GM12878 (cell line): ENCODE measurements at regions not wholly inside any gene's neighbourhood (a gene's known extent, or its start where the extent isn't known, plus 50 kb on each side); places are given as distances from the start of the nearest gene placed in this dataset.

Experiments
- ATAC-seq: fragments of 200-7000 bp; cut with Tn5 transposase; 3 replicates; pipeline ENCODE4 v1.9.1; 2020; ENCODE audit warnings: mild to moderate bottlenecking, moderate library complexity
- BruUV-seq: library from RNA; stranded (reverse); fragments of 400-500 nt; replicated peaks from 2 replicates; lab custom pipeline; 2021; lab: Mats Ljungman, UMichigan
- CTCF ChIA-PET: fragments of 300-600 bp; sonication (Branson Sonifier 250); formaldehyde crosslinking; extraction: SDS; loops from one replicate; lab custom pipeline; 2021; ENCODE audit warnings: inconsistent platforms; lab: Yijun Ruan, JAX
- POLR2A ChIA-PET: fragments of 350-600 bp; formaldehyde crosslinking; extraction: SDS; loops from one replicate; lab custom pipeline; 2021; ENCODE audit warnings: inconsistent platforms; lab: Charles Lee
- RAD21 ChIA-PET: fragments of 300-600 bp; sonication (Branson Sonifier 250); formaldehyde crosslinking; loops from one replicate; lab custom pipeline; 2023; ENCODE audit warnings: antibody characterized with exemption; ENCODE audit not compliant: unreplicated experiment; lab: Charles Lee
- SMC1A ChIA-PET: fragments of 300-600 bp; sonication (Branson Sonifier 250); formaldehyde crosslinking; loops from one replicate; lab custom pipeline; 2023; ENCODE audit not compliant: unreplicated experiment, uncharacterized antibody; lab: Charles Lee
- DNase-seq: peaks from one replicate; pipeline ENCODE4 v3.0.0-alpha.2; 2011; ENCODE audit warnings: low read depth, low spot score
- FAIRE-seq: peaks from 3 replicates; lab custom pipeline; 2011; peaks lifted over from hg19 to GRCh38; lab: Jason Lieb, UNC
- H2AFZ ChIP-seq: 2 replicates; pipeline ENCODE4 v1.6.0; 2011; ENCODE audit warnings: low read depth, low read length, control low read depth; ENCODE audit not compliant: control insufficient read depth
- H3K27ac ChIP-seq: 2 replicates; pipeline ENCODE4 v1.5.1; 2011; ENCODE audit warnings: control low read depth; ENCODE audit not compliant: control insufficient read depth, insufficient read depth
- H3K27me3 ChIP-seq, 2 experiments: replicated peaks in 1 of 2; 2 replicates each; pipeline versions ENCODE4 v1.6.0 to v1.6.1; 2011; ENCODE audit warnings: low read length in 1 of 2; ENCODE audit not compliant: control insufficient read depth in 2 of 2, insufficient read depth in 2 of 2
- H3K36me3 ChIP-seq, 2 experiments: 2 replicates each; pipeline ENCODE4 v1.5.1; 2011; ENCODE audit warnings: low read length in 1 of 2; ENCODE audit not compliant: control insufficient read depth in 2 of 2, insufficient read depth in 2 of 2
- H3K4me1 ChIP-seq: 2 replicates; pipeline ENCODE4 v1.6.1; 2011; ENCODE audit warnings: mild to moderate bottlenecking, low read length, moderate library complexity, mixed read lengths; ENCODE audit not compliant: control insufficient read depth, insufficient read depth
- H3K4me2 ChIP-seq: 2 replicates; pipeline ENCODE4 v1.6.0; 2011; ENCODE audit warnings: control low read depth; ENCODE audit not compliant: control insufficient read depth, insufficient read depth
- H3K4me3 ChIP-seq: fragments of 200-600 bp; sonication (generic); 2 replicates; pipeline ENCODE4 v1.5.1; 2016
- H3K79me2 ChIP-seq: 2 replicates; pipeline ENCODE4 v1.6.0; 2011; ENCODE audit warnings: low read length; ENCODE audit not compliant: control insufficient read depth, insufficient read depth
- H3K9ac ChIP-seq: 2 replicates; pipeline ENCODE4 v1.8.0; 2011; ENCODE audit warnings: low read length, control low read depth, mixed read lengths; ENCODE audit not compliant: control insufficient read depth, insufficient read depth
- H3K9me3 ChIP-seq: replicated peaks from 3 replicates; pipeline ENCODE4 v1.5.1; 2011; ENCODE audit warnings: mild to moderate bottlenecking, low read length; ENCODE audit not compliant: control insufficient read depth, insufficient read depth
- H4K20me1 ChIP-seq: 2 replicates; pipeline ENCODE4 v1.6.0; 2011; ENCODE audit not compliant: control insufficient read depth, insufficient read depth
- FOXK2 ChIP-seq: fragments of 450-650 bp; IDR thresholded peaks from 2 replicates; pipeline ENCODE4 v1.6.1; 2017; ENCODE audit warnings: mild to moderate bottlenecking, moderate library complexity
- IKZF2 ChIP-seq, 2 experiments: fragments of 450-650 bp; IDR thresholded peaks; 2 replicates each; pipeline ENCODE4 v1.6.1; 2017; ENCODE audit warnings: mild to moderate bottlenecking in 2 of 2, moderate library complexity in 2 of 2
- KDM1A ChIP-seq: fragments of 200-600 bp; sonication (generic); IDR thresholded peaks from 2 replicates; pipeline ENCODE4 v1.6.1; 2016; ENCODE audit warnings: borderline replicate concordance
- NFXL1 ChIP-seq: fragments of 450-650 bp; IDR thresholded peaks from 2 replicates; pipeline ENCODE4 v1.6.1; 2017; ENCODE audit warnings: antibody characterized with exemption, mild to moderate bottlenecking, borderline replicate concordance
- NFYB ChIP-seq: IDR thresholded peaks from 2 replicates; pipeline ENCODE4 v1.6.1; 2011; ENCODE audit warnings: low read depth, mild to moderate bottlenecking, low read length, improper control_type of control experiment, moderate library complexity; ENCODE audit not compliant: insufficient read depth
- POLR2A ChIP-seq: IDR thresholded peaks from 2 replicates; pipeline ENCODE4 v1.6.1; 2011; ENCODE audit warnings: low read depth, mild to moderate bottlenecking, low read length
- RELA ChIP-seq: fragments of 450-650 bp; IDR thresholded peaks from 2 replicates; pipeline ENCODE4 v1.8.0; 2014; ENCODE audit warnings: borderline replicate concordance; ENCODE audit not compliant: partially characterized antibody
- STAT3 ChIP-seq: IDR thresholded peaks from 2 replicates; pipeline ENCODE4 v1.6.1; 2011; ENCODE audit warnings: low read depth, low read length, improper control_type of control experiment
- SUPT20H ChIP-seq: IDR thresholded peaks from 2 replicates; pipeline ENCODE4 v1.6.1; 2011; ENCODE audit warnings: low read depth, mild to moderate bottlenecking, low read length, moderate library complexity, borderline replicate concordance; ENCODE audit not compliant: control insufficient read depth
- ZBED1 ChIP-seq: IDR thresholded peaks from 2 replicates; pipeline ENCODE4 v1.6.1; 2016; ENCODE audit warnings: borderline replicate concordance
- WGBS: methylation state at CpG from one replicate; pipeline ENCODE4 v1.1.6; 2016; ENCODE audit warnings: low lambda C conversion rate; ENCODE audit not compliant: insufficient replicate concordance, insufficient coverage; ENCODE audit errors: missing lambda C conversion rate; 5-methylcytosine and 5-hydroxymethylcytosine counted together
- in situ Hi-C: fragments of 300-500 bp; cut with MboI; formaldehyde crosslinking; loops from 9 replicates; pipeline ENCODE4 v1.14.3; 2018; ENCODE audit warnings: mixed read lengths
- intact Hi-C: fragments of 100-400 bp; cut with micrococcal nuclease; formaldehyde crosslinking; loops from one replicate; pipeline ENCODE4 v1.14.2; 2022; ENCODE audit not compliant: unreplicated experiment

- Histone ChIP-seq H3K27ac (no peak overlapping the region), H3K4me3 (no peak overlapping the region), H3K36me3 (no peaks in the 10 kb centered on the region), H3K4me1 (no peaks in the 10 kb centered on the region), H2AFZ (no peak overlapping the region), H3K9me3 (no peaks in the 10 kb centered on the region), H3K9ac (no peak overlapping the region), H3K4me2 (no peak overlapping the region), H4K20me1 (no peaks in the 10 kb centered on the region), H3K27me3 (peaks cover 0 to 2% of the 10 kb centered on the region in 2 experiments; a peak in 2 of 4 replicates), H3K79me2 (no peaks in the 10 kb centered on the region)
- ATAC-seq (no peak), DNase-seq (no peak), FAIRE-seq (no peak)
- CTCF ChIA-PET = interaction anchor here (1.5 kb wide), 1 partner anchor 11 kb away, joined by 4 read pairs; no protein-coding TSS in a partner anchor
- in situ Hi-C loops = no loop called here
- SMC1A ChIA-PET = interaction anchor here (0.7 to 1.2 kb wide), 2 partner anchors 32 to 551 kb away, joined by 3 read pairs; no protein-coding TSS in a partner anchor
- POLR2A ChIA-PET = no interaction called here
- BruUV-seq = no TSS peak
- RAD21 ChIA-PET = no interaction called here
- intact Hi-C loops = no loop called here
- no peak for TF ChIP-seq ZBED1
- no peak for TF ChIP-seq RELA
- no peak for TF ChIP-seq POLR2A
- no peak for TF ChIP-seq KDM1A
- TF ChIP-seq SUPT20H = no peak
- TF ChIP-seq IKZF2 (IDR thresholded peaks at IDR 0.05) = no peak
- 33% methylated on average over 2 of the region's 2 CpGs for WGBS
Observed at GRCh38 chr4:123468479-123469031, 72.0 kb downstream of the SPRY1 start.

GRCh38 chr4:123469245-123469644 lies 72.7 kb downstream of the SPRY1 start:
- ChIA-PET CTCF (interaction anchor here (0.9 to 1.5 kb wide), 3 partner anchors 10 to 51 kb away, joined by 3 to 4 read pairs (median 3); no protein-coding TSS in a partner anchor), SMC1A (interaction anchor here (0.7 to 1.9 kb wide), 2 partner anchors 10 to 552 kb away, joined by 3 to 5 read pairs; no protein-coding TSS in a partner anchor), RAD21 (no interaction called here), POLR2A (no interaction called here)
- no peaks in the 10 kb centered on the region for H4K20me1 ChIP-seq
- in situ Hi-C loops (no loop called here), intact Hi-C loops (no loop called here)
- H3K9me3 ChIP-seq = no peaks in the 10 kb centered on the region
- H3K4me1 ChIP-seq = no peaks in the 10 kb centered on the region
- no peak for DNase-seq
- H3K4me3 ChIP-seq = no peak overlapping the region
- H3K4me2 ChIP-seq = no peak overlapping the region
- H3K79me2 ChIP-seq = no peaks in the 10 kb centered on the region
- no peaks in the 10 kb centered on the region for H3K36me3 ChIP-seq
- 65% methylated on average over 3 of the region's 3 CpGs for WGBS
- H3K27ac ChIP-seq = no peak overlapping the region
- ATAC-seq = no peak
- H3K9ac ChIP-seq = no peak overlapping the region
- H3K27me3 ChIP-seq = peaks cover 0 to 2% of the 10 kb centered on the region in 2 experiments; a peak in 2 of 4 replicates
- no peak overlapping the region for H2AFZ ChIP-seq
- no peak for FAIRE-seq
- TF ChIP-seq NFXL1 (no peak), FOXK2 (no peak), STAT3 (no peak), NFYB (no peak)
- BruUV-seq = no TSS peak
